Lung (tissue), 11 donors: ENCODE measurements at regions not wholly inside any gene's neighbourhood (a gene's known extent, or its start where the extent isn't known, plus 50 kb on each side); places are given as distances from the start of the nearest gene placed in this dataset.

Experiments used
- ATAC-seq: fragments of 200-7000 bp; cut with Tn5 transposase; one replicate; pipeline ENCODE4 v1.9.1; 2020; ENCODE audit warnings: moderate number of reproducible peaks; ENCODE audit not compliant: insufficient read depth, low FRiP score
- DNase-seq, 3 donors: peaks; one replicate each; pipeline ENCODE4 v3.0.0-alpha.2; 2013 to 2017
- H3K27ac ChIP-seq, 2 donors: one replicate each; pipeline ENCODE4 v1.5.1; 2013; ENCODE audit warnings: mild to moderate bottlenecking in 2 of 2, moderate library complexity in 2 of 2, control low read depth in 1 of 2, inconsistent platforms in 1 of 2, low read depth in 1 of 2, low read length in 1 of 2
- H3K27me3 ChIP-seq, 3 donors: one replicate each; pipeline ENCODE4 v1.5.1; 2013; ENCODE audit warnings: low read length in 2 of 3; ENCODE audit not compliant: control insufficient read depth in 3 of 3, insufficient read depth in 3 of 3
- H3K36me3 ChIP-seq, 4 donors: one replicate each; pipeline ENCODE4 v1.5.1; 2013; ENCODE audit warnings: low read length in 4 of 4, mild to moderate bottlenecking in 1 of 4, moderate library complexity in 1 of 4; ENCODE audit not compliant: control insufficient read depth in 4 of 4, insufficient read depth in 4 of 4
- H3K4me1 ChIP-seq, 5 donors: one replicate each; pipeline ENCODE4 v1.5.1; 2013; ENCODE audit warnings: low read length in 5 of 5, mild to moderate bottlenecking in 2 of 5, moderate library complexity in 1 of 5; ENCODE audit not compliant: control insufficient read depth in 5 of 5, insufficient read depth in 5 of 5
- H3K4me3 ChIP-seq: one replicate; pipeline ENCODE4 v1.5.1; 2013; ENCODE audit warnings: mild to moderate bottlenecking, control low read depth, moderate library complexity
- H3K9ac ChIP-seq, 2 donors: one replicate each; pipeline ENCODE4 v1.5.1; 2013; ENCODE audit warnings: low read length in 2 of 2, control low read depth in 1 of 2; ENCODE audit not compliant: insufficient read depth in 1 of 2
- H3K9me3 ChIP-seq, 4 donors: one replicate each; pipeline ENCODE4 v1.5.1; 2013; ENCODE audit warnings: low read length in 3 of 4, mild to moderate bottlenecking in 1 of 4, moderate library complexity in 1 of 4; ENCODE audit not compliant: control insufficient read depth in 4 of 4, insufficient read depth in 3 of 4
- CTCF ChIP-seq: IDR thresholded peaks from 2 replicates; pipeline ENCODE4 v1.5.1; 2012; ENCODE audit warnings: mild to moderate bottlenecking; ENCODE audit errors: control extremely low read depth, extremely low read depth
- WGBS, 2 donors: extraction: QIAGEN DNeasy Blood & Tissue Kit; methylation state at CpG; one replicate each; pipeline ENCODE4 v1.1.7; 2013; 5-methylcytosine and 5-hydroxymethylcytosine counted together
- donor health status: control.
- donor health status: control.
- donor health status: Bipolar disorder and iron deficiency.
- donor health status: healthy.
- donor health status: DM: yes; HTN: yes; CAD: no.

GRCh38 chr6:154925130-154925529 is 70.0 kb upstream of the TIAM2 start:
- Histone ChIP-seq H3K27ac (no peak overlapping the region), H3K9ac (no peak overlapping the region), H3K36me3 (no peaks in the 10 kb centered on the region), H3K27me3 (no peaks in the 10 kb centered on the region), H3K4me3 (no peak overlapping the region), H3K9me3 (peaks cover 0 to 2% (median 0%) of the 10 kb centered on the region in 4 donors), H3K4me1 (peaks cover 0 to 2% (median 0%) of the 10 kb centered on the region in 5 donors)
- no peak for ATAC-seq
- WGBS, 2 donors = 92 to 99% methylated on average over 8 of the region's 8 CpGs
- no peak for DNase-seq
- TF ChIP-seq CTCF = no peak

DNA sequence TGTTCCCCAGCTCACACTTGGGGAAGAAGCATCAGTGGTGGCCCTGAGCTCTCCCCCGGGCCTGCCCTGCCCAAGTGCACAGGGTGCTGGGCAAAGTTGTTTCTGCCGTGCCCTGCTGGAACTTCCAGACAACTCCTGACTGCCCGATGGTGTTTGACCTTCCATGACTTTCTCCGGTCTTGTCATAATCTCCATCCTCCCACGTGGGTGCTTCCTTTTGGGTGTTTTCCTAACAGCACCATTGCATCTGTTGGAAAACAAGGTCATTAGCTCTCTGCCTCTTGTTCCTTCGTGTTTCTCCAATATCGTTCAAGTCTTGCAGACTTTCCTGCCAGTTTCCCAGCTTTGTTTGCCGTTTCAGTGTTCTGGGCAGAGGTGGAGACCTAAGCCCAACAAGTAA is 68.7 kb upstream of the TIAM2 start:
- DNase-seq (no peak), ATAC-seq (no peak)
- Histone ChIP-seq H3K9me3 (peaks cover 0 to under 1% (median 0%) of the 10 kb centered on the region in 4 donors), H3K9ac (no peak overlapping the region), H3K4me1 (peaks cover 0 to 2% (median 0%) of the 10 kb centered on the region in 5 donors), H3K27ac (no peak overlapping the region), H3K4me3 (no peak overlapping the region), H3K36me3 (no peaks in the 10 kb centered on the region), H3K27me3 (no peaks in the 10 kb centered on the region)
- no peak for TF ChIP-seq CTCF
- 65 to 84% methylated on average over 8 of the region's 8 CpGs for WGBS, 2 donors

DNA sequence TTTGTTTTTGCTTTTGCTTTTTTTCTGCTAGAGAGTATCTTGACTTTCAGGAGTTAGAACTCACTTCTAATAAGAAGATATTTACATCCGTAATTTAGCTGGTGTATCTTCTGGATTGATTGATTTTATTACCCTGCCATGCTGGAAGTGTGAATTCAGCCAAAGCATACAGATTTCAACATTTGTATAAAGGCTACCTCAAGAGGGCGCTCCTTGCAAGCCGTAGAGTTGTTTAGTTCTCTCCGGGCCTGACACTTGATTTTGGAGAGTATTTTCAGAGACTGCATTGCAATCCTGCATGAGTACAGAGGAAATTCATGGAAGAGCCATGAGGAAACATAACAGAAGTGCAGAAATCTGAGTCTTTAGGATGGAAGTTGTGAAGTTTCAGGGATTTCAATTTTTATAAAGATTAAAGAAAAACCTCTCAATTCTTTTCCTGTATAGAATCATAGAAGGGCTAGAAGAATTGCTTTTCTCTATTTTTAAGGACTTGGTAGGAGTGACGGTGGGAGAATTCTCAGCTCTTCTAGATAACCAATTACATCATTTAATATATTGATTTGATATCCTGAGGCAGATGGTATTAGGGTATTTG is 66.7 kb upstream of the TIAM2 start:
- H3K27me3 ChIP-seq = no peaks in the 10 kb centered on the region
- H3K4me1 ChIP-seq = peaks cover 0 to 4% (median 0%) of the 10 kb centered on the region in 5 donors
- H3K9me3 ChIP-seq = no peaks in the 10 kb centered on the region
- peak; percentile 71 to 85 (median 84) for DNase-seq
- H3K4me3 ChIP-seq = no peak overlapping the region
- H3K9ac ChIP-seq = no peak overlapping the region
- TF ChIP-seq CTCF = peak; percentile 48
- H3K36me3 ChIP-seq = no peaks in the 10 kb centered on the region
- WGBS, 2 donors = 17 to 20% methylated on average over 5 of the region's 5 CpGs
- no peak for ATAC-seq
- no peak overlapping the region for H3K27ac ChIP-seq

DNA sequence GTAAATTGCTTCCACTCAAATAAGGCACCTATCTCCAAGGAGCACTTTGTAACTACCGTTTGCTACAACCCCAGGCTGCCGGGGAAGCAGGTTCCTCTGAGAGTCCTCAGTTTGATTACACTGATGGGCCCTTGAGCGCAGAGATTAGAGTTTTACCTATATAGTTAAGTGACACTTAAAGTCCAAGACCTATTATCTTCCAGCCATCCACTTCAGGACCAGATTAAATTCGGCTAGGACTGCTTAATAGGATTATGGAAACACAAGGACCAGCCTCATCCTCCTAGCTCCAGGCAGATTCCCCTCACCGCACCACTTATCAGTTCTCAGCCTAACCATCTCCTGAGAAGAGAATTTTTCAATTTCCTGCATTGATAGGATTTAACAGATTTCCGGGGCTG is 64.7 kb upstream of the TIAM2 start:
- Histone ChIP-seq H3K27ac (no peak overlapping the region), H3K4me1 (peaks cover 0 to 4% (median 0%) of the 10 kb centered on the region in 5 donors), H3K27me3 (no peaks in the 10 kb centered on the region), H3K36me3 (no peaks in the 10 kb centered on the region), H3K9me3 (no peaks in the 10 kb centered on the region), H3K9ac (no peak overlapping the region), H3K4me3 (no peak overlapping the region)
- WGBS, 2 donors = 82 to 89% methylated on average over 6 of the region's 6 CpGs
- no peak for DNase-seq
- ATAC-seq = no peak
- TF ChIP-seq CTCF = no peak
